ENCODE measurements at regions not wholly inside any gene's neighbourhood (a gene's known extent, or its start where the extent isn't known, plus 50 kb on each side); places are given as distances from the start of the nearest gene placed in this dataset.

DNA sequence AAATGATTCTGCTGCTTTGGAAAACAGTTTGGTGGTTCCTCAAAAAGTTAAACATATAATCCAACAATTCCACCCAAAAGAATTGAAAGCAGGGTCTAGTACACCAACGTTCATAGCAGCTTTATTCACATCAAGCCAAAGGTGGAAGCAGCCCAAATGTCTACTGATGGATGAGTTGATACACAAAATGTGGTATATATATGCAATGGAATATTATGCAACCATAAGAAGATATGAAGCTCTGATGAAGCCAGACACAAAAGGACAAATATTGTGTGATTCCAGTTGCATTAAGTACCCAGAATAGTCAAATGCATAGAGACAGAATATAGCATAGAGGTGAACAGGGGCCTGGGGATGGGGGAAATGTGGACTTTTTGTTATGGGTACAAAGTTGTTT, 269.3 kb downstream of the METTL4 start:
- H3K27me3 ChIP-seq (ENCODE audit: insufficient read depth), result no peaks in the 10 kb centered on the region
- H4K20me1 ChIP-seq (ENCODE audit: insufficient read depth), result no peaks in the 10 kb centered on the region
- no peak overlapping the region for H2AFZ ChIP-seq (ENCODE audit: low read depth)
- 10% methylated on average over 1 of the region's 1 CpG for WGBS (ENCODE audit: low lambda C conversion rate)
- H3K9me2 ChIP-seq, result no peaks in the 10 kb centered on the region
- no peak for TF ChIP-seq CHD2 (IDR thresholded peaks at IDR 0.05; ENCODE audit: low read length, partially characterized antibody)
- TF ChIP-seq YY1 (IDR thresholded peaks at IDR 0.05; ENCODE audit: low read depth), result no peak
- no peak for TF ChIP-seq EZH2phosphoT487 (IDR thresholded peaks at IDR 0.05; ENCODE audit: borderline replicate concordance, low read depth)
- no peak for TF ChIP-seq MAX (IDR thresholded peaks at IDR 0.05; ENCODE audit: low read depth)
- no peak for TF ChIP-seq GABPA (IDR thresholded peaks at IDR 0.05; ENCODE audit: low read depth)
- TF ChIP-seq TCF12 (IDR thresholded peaks at IDR 0.05), result no peak
- no peak for TF ChIP-seq FOXJ3 (CRISPR knock-in tag; IDR thresholded peaks at IDR 0.05)
- no peak for TF ChIP-seq PBX3 (IDR thresholded peaks at IDR 0.05)
- no peak for TF ChIP-seq RCOR1 (IDR thresholded peaks at IDR 0.05; ENCODE audit: low read length)
- TF ChIP-seq, protein P1, sequence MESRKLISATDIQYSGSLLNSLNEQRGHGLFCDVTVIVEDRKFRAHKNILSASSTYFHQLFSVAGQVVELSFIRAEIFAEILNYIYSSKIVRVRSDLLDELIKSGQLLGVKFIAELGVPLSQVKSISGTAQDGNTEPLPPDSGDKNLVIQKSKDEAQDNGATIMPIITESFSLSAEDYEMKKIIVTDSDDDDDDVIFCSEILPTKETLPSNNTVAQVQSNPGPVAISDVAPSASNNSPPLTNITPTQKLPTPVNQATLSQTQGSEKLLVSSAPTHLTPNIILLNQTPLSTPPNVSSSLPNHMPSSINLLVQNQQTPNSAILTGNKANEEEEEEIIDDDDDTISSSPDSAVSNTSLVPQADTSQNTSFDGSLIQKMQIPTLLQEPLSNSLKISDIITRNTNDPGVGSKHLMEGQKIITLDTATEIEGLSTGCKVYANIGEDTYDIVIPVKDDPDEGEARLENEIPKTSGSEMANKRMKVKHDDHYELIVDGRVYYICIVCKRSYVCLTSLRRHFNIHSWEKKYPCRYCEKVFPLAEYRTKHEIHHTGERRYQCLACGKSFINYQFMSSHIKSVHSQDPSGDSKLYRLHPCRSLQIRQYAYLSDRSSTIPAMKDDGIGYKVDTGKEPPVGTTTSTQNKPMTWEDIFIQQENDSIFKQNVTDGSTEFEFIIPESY (IDR thresholded peaks at IDR 0.05; ENCODE audit: borderline replicate concordance, low read depth), result no peak
- TF ChIP-seq FOXM1 (IDR thresholded peaks at IDR 0.05; ENCODE audit: low read depth), result no peak
- TF ChIP-seq TAF1 (IDR thresholded peaks at IDR 0.05; ENCODE audit: borderline replicate concordance, low read depth, low read length), result no peak
- TF ChIP-seq, protein P2, sequence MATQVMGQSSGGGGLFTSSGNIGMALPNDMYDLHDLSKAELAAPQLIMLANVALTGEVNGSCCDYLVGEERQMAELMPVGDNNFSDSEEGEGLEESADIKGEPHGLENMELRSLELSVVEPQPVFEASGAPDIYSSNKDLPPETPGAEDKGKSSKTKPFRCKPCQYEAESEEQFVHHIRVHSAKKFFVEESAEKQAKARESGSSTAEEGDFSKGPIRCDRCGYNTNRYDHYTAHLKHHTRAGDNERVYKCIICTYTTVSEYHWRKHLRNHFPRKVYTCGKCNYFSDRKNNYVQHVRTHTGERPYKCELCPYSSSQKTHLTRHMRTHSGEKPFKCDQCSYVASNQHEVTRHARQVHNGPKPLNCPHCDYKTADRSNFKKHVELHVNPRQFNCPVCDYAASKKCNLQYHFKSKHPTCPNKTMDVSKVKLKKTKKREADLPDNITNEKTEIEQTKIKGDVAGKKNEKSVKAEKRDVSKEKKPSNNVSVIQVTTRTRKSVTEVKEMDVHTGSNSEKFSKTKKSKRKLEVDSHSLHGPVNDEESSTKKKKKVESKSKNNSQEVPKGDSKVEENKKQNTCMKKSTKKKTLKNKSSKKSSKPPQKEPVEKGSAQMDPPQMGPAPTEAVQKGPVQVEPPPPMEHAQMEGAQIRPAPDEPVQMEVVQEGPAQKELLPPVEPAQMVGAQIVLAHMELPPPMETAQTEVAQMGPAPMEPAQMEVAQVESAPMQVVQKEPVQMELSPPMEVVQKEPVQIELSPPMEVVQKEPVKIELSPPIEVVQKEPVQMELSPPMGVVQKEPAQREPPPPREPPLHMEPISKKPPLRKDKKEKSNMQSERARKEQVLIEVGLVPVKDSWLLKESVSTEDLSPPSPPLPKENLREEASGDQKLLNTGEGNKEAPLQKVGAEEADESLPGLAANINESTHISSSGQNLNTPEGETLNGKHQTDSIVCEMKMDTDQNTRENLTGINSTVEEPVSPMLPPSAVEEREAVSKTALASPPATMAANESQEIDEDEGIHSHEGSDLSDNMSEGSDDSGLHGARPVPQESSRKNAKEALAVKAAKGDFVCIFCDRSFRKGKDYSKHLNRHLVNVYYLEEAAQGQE (IDR thresholded peaks at IDR 0.05; ENCODE audit: low read depth, low read length), result no peak
- TF ChIP-seq IRF3 (IDR thresholded peaks at IDR 0.05; ENCODE audit: low read depth, low read length), result no peak
- TF ChIP-seq, protein P3, sequence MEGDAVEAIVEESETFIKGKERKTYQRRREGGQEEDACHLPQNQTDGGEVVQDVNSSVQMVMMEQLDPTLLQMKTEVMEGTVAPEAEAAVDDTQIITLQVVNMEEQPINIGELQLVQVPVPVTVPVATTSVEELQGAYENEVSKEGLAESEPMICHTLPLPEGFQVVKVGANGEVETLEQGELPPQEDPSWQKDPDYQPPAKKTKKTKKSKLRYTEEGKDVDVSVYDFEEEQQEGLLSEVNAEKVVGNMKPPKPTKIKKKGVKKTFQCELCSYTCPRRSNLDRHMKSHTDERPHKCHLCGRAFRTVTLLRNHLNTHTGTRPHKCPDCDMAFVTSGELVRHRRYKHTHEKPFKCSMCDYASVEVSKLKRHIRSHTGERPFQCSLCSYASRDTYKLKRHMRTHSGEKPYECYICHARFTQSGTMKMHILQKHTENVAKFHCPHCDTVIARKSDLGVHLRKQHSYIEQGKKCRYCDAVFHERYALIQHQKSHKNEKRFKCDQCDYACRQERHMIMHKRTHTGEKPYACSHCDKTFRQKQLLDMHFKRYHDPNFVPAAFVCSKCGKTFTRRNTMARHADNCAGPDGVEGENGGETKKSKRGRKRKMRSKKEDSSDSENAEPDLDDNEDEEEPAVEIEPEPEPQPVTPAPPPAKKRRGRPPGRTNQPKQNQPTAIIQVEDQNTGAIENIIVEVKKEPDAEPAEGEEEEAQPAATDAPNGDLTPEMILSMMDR (IDR thresholded peaks at IDR 0.05), result no peak
- TF ChIP-seq NFIC (IDR thresholded peaks at IDR 0.05; ENCODE audit: borderline replicate concordance), result no peak
- TF ChIP-seq POLR2AphosphoS5 (IDR thresholded peaks at IDR 0.05; ENCODE audit: low read depth, low read length), result no peak
- TF ChIP-seq NRF1 (IDR thresholded peaks at IDR 0.05; ENCODE audit: low read depth, low read length), result no peak
- ChIA-PET POLR2A (no interaction called here), CTCF (no interaction called here)
- no peak overlapping the region for H3K4me2 ChIP-seq
- H3K36me3 ChIP-seq (replicated peaks in 1 of 2; ENCODE audit: control insufficient read depth in 1 of 2, insufficient read depth in 2 of 2, low read length in 1 of 2), result no peaks in the 10 kb centered on the region
- H3K79me2 ChIP-seq (ENCODE audit: insufficient read depth), result no peaks in the 10 kb centered on the region
- H3K4me3 ChIP-seq (ENCODE audit: low read depth in 2 of 2, low read length in 1 of 2), result no peak overlapping the region
- peaks cover 0 to 17% of the 10 kb centered on the region in 2 experiments for H3K4me1 ChIP-seq (ENCODE audit: control insufficient read depth in 1 of 2, insufficient read depth in 2 of 2, low read depth in 1 of 2, low read length in 1 of 2)
- H3K9me3 ChIP-seq, result no peaks in the 10 kb centered on the region
- DNase-seq, result no peak
- no peak overlapping the region for H3K9ac ChIP-seq
- H3F3A ChIP-seq (replicated peaks; ENCODE audit: insufficient read depth), result peaks cover 18% of the 10 kb centered on the region
- H3K27ac ChIP-seq (ENCODE audit: low read depth in 2 of 2, low read length in 1 of 2), result no peak overlapping the region

Data from SK-N-SH (cell line).